ENCODE measurements at regions not wholly inside any gene's neighbourhood (a gene's known extent, or its start where the extent isn't known, plus 50 kb on each side); places are given as distances from the start of the nearest gene placed in this dataset.

GRCh38 chr5:167241436-167242067 is 1049.9 kb upstream of the WWC1 start:
- Histone ChIP-seq H3K27ac (ENCODE audit: low read length) (no peak overlapping the region), H3K4me3 (ENCODE audit: low read length in 2 of 2) (no peak overlapping the region), H3K27me3 (ENCODE audit: control insufficient read depth in 1 of 2, insufficient read depth in 2 of 2, low read length in 2 of 2) (no peaks in the 10 kb centered on the region), H3K36me3 (ENCODE audit: control insufficient read depth in 2 of 2, insufficient read depth in 2 of 2, low read length in 2 of 2) (no peaks in the 10 kb centered on the region), H3K9me3 (ENCODE audit: control insufficient read depth in 2 of 2, low read length in 2 of 2) (no peaks in the 10 kb centered on the region), H3K9ac (ENCODE audit: low read length in 2 of 2) (no peak overlapping the region), H3K4me1 (ENCODE audit: control insufficient read depth, insufficient read depth, low read length) (no peaks in the 10 kb centered on the region)

DNA sequence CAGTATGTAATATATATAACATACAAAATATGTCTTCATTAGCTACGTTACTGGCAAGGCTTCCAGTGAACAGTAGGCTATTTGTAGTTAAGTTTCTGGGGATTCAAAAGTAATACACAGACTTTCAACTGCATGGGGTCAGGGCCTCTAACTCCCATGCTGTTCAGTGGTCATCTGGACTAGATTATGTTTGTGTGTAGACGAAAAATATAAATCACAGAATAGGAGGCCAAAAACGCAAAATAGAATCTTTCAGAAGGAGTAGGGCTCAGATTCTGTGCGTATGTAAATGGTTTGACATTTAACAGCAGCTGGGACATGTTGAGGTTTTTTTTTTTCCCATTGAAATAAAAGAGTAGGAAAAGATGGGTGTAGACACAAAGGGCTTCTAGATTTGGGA is 1048.7 kb upstream of the WWC1 start:
- Histone ChIP-seq H3K9ac (ENCODE audit: low read length in 2 of 2) (no peak overlapping the region), H3K4me1 (ENCODE audit: control insufficient read depth, insufficient read depth, low read length) (no peaks in the 10 kb centered on the region), H3K4me3 (ENCODE audit: low read length in 2 of 2) (no peak overlapping the region), H3K27me3 (ENCODE audit: control insufficient read depth in 1 of 2, insufficient read depth in 2 of 2, low read length in 2 of 2) (no peaks in the 10 kb centered on the region), H3K36me3 (ENCODE audit: control insufficient read depth in 2 of 2, insufficient read depth in 2 of 2, low read length in 2 of 2) (no peaks in the 10 kb centered on the region), H3K9me3 (ENCODE audit: control insufficient read depth in 2 of 2, low read length in 2 of 2) (no peaks in the 10 kb centered on the region), H3K27ac (ENCODE audit: low read length) (no peak overlapping the region)

DNA sequence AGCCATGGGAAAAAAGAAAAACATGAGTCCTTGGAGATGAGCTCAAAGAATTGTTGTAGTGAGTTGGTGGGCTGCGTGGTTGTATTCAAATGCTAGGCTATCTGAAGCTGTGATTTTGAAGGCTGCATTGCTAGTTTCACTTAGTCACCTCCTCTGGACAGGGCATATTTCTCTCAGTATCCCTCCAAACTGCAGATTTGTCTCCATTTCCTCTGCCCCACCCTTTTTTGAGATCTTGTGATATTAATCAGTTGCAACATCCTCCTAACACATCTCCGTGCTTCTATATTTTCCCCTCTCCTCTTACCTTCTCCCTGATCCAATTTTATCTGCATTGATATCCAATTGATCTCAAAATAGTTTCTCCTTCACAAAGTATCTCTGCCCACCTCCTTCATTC is 1048.0 kb upstream of the WWC1 start:
- no peaks in the 10 kb centered on the region for H3K27me3 ChIP-seq (ENCODE audit: control insufficient read depth in 1 of 2, insufficient read depth in 2 of 2, low read length in 2 of 2)
- H3K27ac ChIP-seq (ENCODE audit: low read length), result no peak overlapping the region
- no peak overlapping the region for H3K9ac ChIP-seq (ENCODE audit: low read length in 2 of 2)
- H3K4me1 ChIP-seq (ENCODE audit: control insufficient read depth, insufficient read depth, low read length), result no peaks in the 10 kb centered on the region
- no peak overlapping the region for H3K4me3 ChIP-seq (ENCODE audit: low read length in 2 of 2)
- H3K9me3 ChIP-seq (ENCODE audit: control insufficient read depth in 2 of 2, low read length in 2 of 2), result no peaks in the 10 kb centered on the region
- H3K36me3 ChIP-seq (ENCODE audit: control insufficient read depth in 2 of 2, insufficient read depth in 2 of 2, low read length in 2 of 2), result no peaks in the 10 kb centered on the region

DNA sequence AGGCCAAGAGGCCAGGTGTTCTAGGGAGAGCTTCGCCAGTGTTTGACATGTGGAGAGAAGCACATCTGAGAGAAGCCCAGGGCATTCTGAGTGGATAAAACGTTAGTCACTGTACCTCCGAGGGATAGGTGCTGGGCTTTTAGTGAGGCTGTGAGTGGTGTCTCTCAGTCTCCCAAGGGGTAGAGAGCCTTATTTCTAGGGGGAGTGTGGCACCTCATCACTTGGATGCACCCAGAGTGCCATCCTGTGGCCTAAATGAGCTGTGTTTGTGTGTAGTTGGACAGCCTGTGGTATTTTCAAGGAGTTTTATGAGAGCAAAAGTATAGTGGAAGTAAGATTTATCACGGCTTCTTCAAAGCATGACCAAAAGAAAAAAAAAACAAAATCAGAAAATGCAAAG is 1046.9 kb upstream of the WWC1 start:
- no peak overlapping the region for H3K4me3 ChIP-seq (ENCODE audit: low read length in 2 of 2)
- H3K9ac ChIP-seq (ENCODE audit: low read length in 2 of 2), result no peak overlapping the region

DNA sequence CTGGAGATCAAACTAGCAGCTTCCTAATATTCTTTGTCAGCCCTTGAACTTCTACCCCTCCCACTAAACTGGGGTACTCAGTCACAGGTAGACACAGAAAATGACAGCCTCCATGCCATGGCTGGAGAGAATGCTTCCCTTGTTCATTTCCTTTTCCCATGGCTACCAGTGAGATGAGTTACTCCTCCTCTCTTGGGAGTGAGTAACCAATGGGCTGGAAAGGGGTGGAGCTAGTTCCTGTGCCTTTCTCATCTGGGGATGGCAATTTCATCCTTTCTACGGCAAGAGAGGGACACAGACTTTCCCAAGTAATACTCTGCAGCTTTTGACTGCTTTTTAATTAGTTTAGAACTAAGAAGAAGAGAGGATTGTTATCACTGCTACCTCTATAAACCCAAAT is 1045.6 kb upstream of the WWC1 start:
- Histone ChIP-seq H3K4me3 (ENCODE audit: low read length in 2 of 2) (no peak overlapping the region), H3K9me3 (ENCODE audit: control insufficient read depth in 2 of 2, low read length in 2 of 2) (no peaks in the 10 kb centered on the region), H3K36me3 (ENCODE audit: control insufficient read depth in 2 of 2, insufficient read depth in 2 of 2, low read length in 2 of 2) (no peaks in the 10 kb centered on the region), H3K27me3 (ENCODE audit: control insufficient read depth in 1 of 2, insufficient read depth in 2 of 2, low read length in 2 of 2) (no peaks in the 10 kb centered on the region), H3K27ac (ENCODE audit: low read length) (no peak overlapping the region), H3K4me1 (ENCODE audit: control insufficient read depth, insufficient read depth, low read length) (no peaks in the 10 kb centered on the region), H3K9ac (ENCODE audit: low read length in 2 of 2) (no peak overlapping the region)

More for the DNA sequence above, 1046.9 kb upstream of the WWC1 start:
- Histone ChIP-seq H3K4me1 (ENCODE audit: control insufficient read depth, insufficient read depth, low read length) (no peaks in the 10 kb centered on the region), H3K27ac (ENCODE audit: low read length) (no peak overlapping the region), H3K9me3 (ENCODE audit: control insufficient read depth in 2 of 2, low read length in 2 of 2) (no peaks in the 10 kb centered on the region), H3K36me3 (ENCODE audit: control insufficient read depth in 2 of 2, insufficient read depth in 2 of 2, low read length in 2 of 2) (no peaks in the 10 kb centered on the region), H3K27me3 (ENCODE audit: control insufficient read depth in 1 of 2, insufficient read depth in 2 of 2, low read length in 2 of 2) (no peaks in the 10 kb centered on the region)

- H3K9me3 ChIP-seq (ENCODE audit: control insufficient read depth in 2 of 2, low read length in 2 of 2), result no peaks in the 10 kb centered on the region
- no peak overlapping the region for H3K4me3 ChIP-seq (ENCODE audit: low read length in 2 of 2)
- no peaks in the 10 kb centered on the region for H3K36me3 ChIP-seq (ENCODE audit: control insufficient read depth in 2 of 2, insufficient read depth in 2 of 2, low read length in 2 of 2)
- H3K27ac ChIP-seq (ENCODE audit: low read length), result no peak overlapping the region
- no peaks in the 10 kb centered on the region for H3K4me1 ChIP-seq (ENCODE audit: control insufficient read depth, insufficient read depth, low read length)
- no peak overlapping the region for H3K9ac ChIP-seq (ENCODE audit: low read length in 2 of 2)
- no peaks in the 10 kb centered on the region for H3K27me3 ChIP-seq (ENCODE audit: control insufficient read depth in 1 of 2, insufficient read depth in 2 of 2, low read length in 2 of 2)
These were observed 1043.6 kb upstream of the WWC1 start for GRCh38 chr5:167247816-167248215.

DNA sequence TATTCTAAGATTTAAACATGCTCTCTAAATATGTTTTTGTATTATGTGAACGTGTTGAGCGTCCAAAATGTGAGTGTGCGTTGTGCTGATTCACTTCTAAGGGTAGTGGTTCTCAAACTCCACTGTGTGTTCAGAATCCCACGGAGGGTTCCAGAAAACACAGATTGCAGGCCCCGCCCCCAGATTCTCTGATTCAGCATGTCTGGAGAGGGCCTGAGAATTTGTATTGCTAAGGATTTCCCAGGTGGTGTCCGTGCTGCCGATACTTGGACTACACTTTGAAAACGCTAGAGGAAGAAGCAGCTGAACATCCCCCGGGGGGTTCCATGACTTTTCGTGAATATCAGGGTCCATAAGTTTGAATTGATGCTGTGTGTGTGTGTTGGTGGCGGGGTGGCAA is 1043.2 kb upstream of the WWC1 start:
- Histone ChIP-seq H3K27me3 (ENCODE audit: control insufficient read depth in 1 of 2, insufficient read depth in 2 of 2, low read length in 2 of 2) (no peaks in the 10 kb centered on the region), H3K4me3 (ENCODE audit: low read length in 2 of 2) (no peak overlapping the region), H3K36me3 (ENCODE audit: control insufficient read depth in 2 of 2, insufficient read depth in 2 of 2, low read length in 2 of 2) (no peaks in the 10 kb centered on the region)

GRCh38 chr5:167250996-167251395 is 1040.4 kb upstream of the WWC1 start:
- Histone ChIP-seq H3K9me3 (ENCODE audit: control insufficient read depth in 2 of 2, low read length in 2 of 2) (no peaks in the 10 kb centered on the region), H3K9ac (ENCODE audit: low read length in 2 of 2) (no peak overlapping the region), H3K4me1 (ENCODE audit: control insufficient read depth, insufficient read depth, low read length) (no peaks in the 10 kb centered on the region), H3K27ac (ENCODE audit: low read length) (no peak overlapping the region), H3K36me3 (ENCODE audit: control insufficient read depth in 2 of 2, insufficient read depth in 2 of 2, low read length in 2 of 2) (no peaks in the 10 kb centered on the region), H3K4me3 (ENCODE audit: low read length in 2 of 2) (no peak overlapping the region), H3K27me3 (ENCODE audit: control insufficient read depth in 1 of 2, insufficient read depth in 2 of 2, low read length in 2 of 2) (no peaks in the 10 kb centered on the region)

More for the DNA sequence above, 1043.2 kb upstream of the WWC1 start:
- Histone ChIP-seq H3K9ac (ENCODE audit: low read length in 2 of 2) (no peak overlapping the region), H3K4me1 (ENCODE audit: control insufficient read depth, insufficient read depth, low read length) (no peaks in the 10 kb centered on the region), H3K27ac (ENCODE audit: low read length) (no peak overlapping the region), H3K9me3 (ENCODE audit: control insufficient read depth in 2 of 2, low read length in 2 of 2) (no peaks in the 10 kb centered on the region)

GRCh38 chr5:167254132-167254531 is 1037.3 kb upstream of the WWC1 start:
- Histone ChIP-seq H3K4me1 (ENCODE audit: control insufficient read depth, insufficient read depth, low read length) (no peaks in the 10 kb centered on the region), H3K9ac (ENCODE audit: low read length in 2 of 2) (no peak overlapping the region), H3K27me3 (ENCODE audit: control insufficient read depth in 1 of 2, insufficient read depth in 2 of 2, low read length in 2 of 2) (no peaks in the 10 kb centered on the region), H3K27ac (ENCODE audit: low read length) (no peak overlapping the region), H3K9me3 (ENCODE audit: control insufficient read depth in 2 of 2, low read length in 2 of 2) (no peaks in the 10 kb centered on the region), H3K4me3 (ENCODE audit: low read length in 2 of 2) (no peak overlapping the region), H3K36me3 (ENCODE audit: control insufficient read depth in 2 of 2, insufficient read depth in 2 of 2, low read length in 2 of 2) (no peaks in the 10 kb centered on the region)

DNA sequence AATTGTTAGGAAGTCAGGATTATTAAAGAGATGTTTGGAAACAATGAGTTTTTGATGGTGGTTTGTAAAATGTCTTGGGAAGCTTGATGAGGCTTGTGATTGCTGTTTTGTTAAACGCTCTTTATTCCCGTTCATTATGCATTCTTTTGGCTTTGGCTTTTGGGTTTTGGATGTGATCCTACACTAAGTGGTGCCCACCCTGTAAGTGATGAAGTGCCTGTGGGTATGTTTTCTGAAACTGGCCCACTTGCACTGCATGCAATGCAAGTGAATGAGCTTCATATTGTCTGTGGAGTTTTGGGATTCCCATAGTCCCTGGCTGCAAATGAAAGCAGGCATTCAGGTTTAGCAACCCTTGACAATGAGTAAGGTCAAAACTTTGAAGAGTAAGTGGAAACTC is 1035.5 kb upstream of the WWC1 start:
- no peaks in the 10 kb centered on the region for H3K9me3 ChIP-seq (ENCODE audit: control insufficient read depth in 2 of 2, low read length in 2 of 2)
- H3K27ac ChIP-seq (ENCODE audit: low read length), result no peak overlapping the region
- no peaks in the 10 kb centered on the region for H3K27me3 ChIP-seq (ENCODE audit: control insufficient read depth in 1 of 2, insufficient read depth in 2 of 2, low read length in 2 of 2)
- no peaks in the 10 kb centered on the region for H3K4me1 ChIP-seq (ENCODE audit: control insufficient read depth, insufficient read depth, low read length)
- H3K36me3 ChIP-seq (ENCODE audit: control insufficient read depth in 2 of 2, insufficient read depth in 2 of 2, low read length in 2 of 2), result no peaks in the 10 kb centered on the region
- no peak overlapping the region for H3K9ac ChIP-seq (ENCODE audit: low read length in 2 of 2)
- no peak overlapping the region for H3K4me3 ChIP-seq (ENCODE audit: low read length in 2 of 2)

- H3K27me3 ChIP-seq (ENCODE audit: control insufficient read depth in 1 of 2, insufficient read depth in 2 of 2, low read length in 2 of 2), result no peaks in the 10 kb centered on the region
- no peak overlapping the region for H3K27ac ChIP-seq (ENCODE audit: low read length)
- no peak overlapping the region for H3K9ac ChIP-seq (ENCODE audit: low read length in 2 of 2)
- H3K9me3 ChIP-seq (ENCODE audit: control insufficient read depth in 2 of 2, low read length in 2 of 2), result no peaks in the 10 kb centered on the region
- no peaks in the 10 kb centered on the region for H3K4me1 ChIP-seq (ENCODE audit: control insufficient read depth, insufficient read depth, low read length)
- no peaks in the 10 kb centered on the region for H3K36me3 ChIP-seq (ENCODE audit: control insufficient read depth in 2 of 2, insufficient read depth in 2 of 2, low read length in 2 of 2)
- H3K4me3 ChIP-seq (ENCODE audit: low read length in 2 of 2), result no peak overlapping the region
These were observed 1031.6 kb upstream of the WWC1 start for GRCh38 chr5:167259806-167260205.

Data from stomach smooth muscle (tissue), 2 donors.